Progenitor cell of endocrine pancreas (in vitro differentiated cells): ENCODE measurements at regions not wholly inside any gene's neighbourhood (a gene's known extent, or its start where the extent isn't known, plus 50 kb on each side); places are given as distances from the start of the nearest gene placed in this dataset.
A peak's percentile ranks its signal among the peaks of the same experiment; 100 is the strongest.

ENCODE experiments used
- DNase-seq: peaks from one replicate; pipeline ENCODE4 v3.0.0; 2021; ENCODE audit warnings: low spot score; ENCODE audit not compliant: unreplicated experiment
- H3K27ac Mint-ChIP-seq: 2 replicates; pipeline ENCODE4 v1.8.0; 2021; ENCODE audit warnings: mild to moderate bottlenecking, moderate library complexity, mixed read lengths
- H3K27me3 Mint-ChIP-seq: 2 replicates; pipeline ENCODE4 v1.8.0; 2021; ENCODE audit warnings: mixed read lengths
- H3K36me3 Mint-ChIP-seq: 2 replicates; pipeline ENCODE4 v1.8.0; 2022; ENCODE audit warnings: mixed read lengths; ENCODE audit not compliant: insufficient read depth
- H3K4me1 Mint-ChIP-seq: 2 replicates; pipeline ENCODE4 v1.8.0; 2021; ENCODE audit warnings: low read depth, mixed read lengths
- H3K4me3 Mint-ChIP-seq: 2 replicates; pipeline ENCODE4 v1.8.0; 2021; ENCODE audit warnings: low read depth, mild to moderate bottlenecking, moderate library complexity, mixed read lengths
- H3K9me3 Mint-ChIP-seq: 2 replicates; pipeline ENCODE4 v1.8.0; 2021; ENCODE audit warnings: low read depth, mixed read lengths
- CTCF ChIP-seq: fragments of 200-600 bp; sonication (generic); IDR thresholded peaks from one replicate; pipeline ENCODE4 v1.5.0; 2021; ENCODE audit warnings: antibody characterized with exemption, mild to moderate bottlenecking; ENCODE audit not compliant: unreplicated experiment

GRCh38 chr12:13367973-13368372, 171.4 kb downstream of the EMP1 start:
- Mint-ChIP-seq H3K36me3 (no peaks in the 10 kb centered on the region), H3K9me3 (peaks cover 4% of the 10 kb centered on the region), H3K27me3 (peaks cover 27% of the 10 kb centered on the region), H3K4me1 (peaks cover 29% of the 10 kb centered on the region), H3K27ac (no peak overlapping the region), H3K4me3 (no peak overlapping the region)
- TF ChIP-seq CTCF: no peak
- DNase-seq: no peak

GRCh38 chr12:13365748-13366366, 169.3 kb downstream of the EMP1 start:
- no peak for TF ChIP-seq CTCF
- Mint-ChIP-seq H3K36me3 (no peaks in the 10 kb centered on the region), H3K4me1 (peaks cover 28% of the 10 kb centered on the region), H3K27ac (no peak overlapping the region), H3K4me3 (no peak overlapping the region), H3K9me3 (peaks cover 4% of the 10 kb centered on the region), H3K27me3 (peaks cover 14% of the 10 kb centered on the region)
- no peak for DNase-seq

- H3K36me3 Mint-ChIP-seq: no peaks in the 10 kb centered on the region
- H3K4me1 Mint-ChIP-seq: peaks cover under 1% of the 10 kb centered on the region
- H3K27me3 Mint-ChIP-seq: peaks cover 12% of the 10 kb centered on the region
- peak; percentile 64 for DNase-seq
- peak; percentile 88 for TF ChIP-seq CTCF
- no peak overlapping the region for H3K4me3 Mint-ChIP-seq
- no peak overlapping the region for H3K27ac Mint-ChIP-seq
- peaks cover 4% of the 10 kb centered on the region for H3K9me3 Mint-ChIP-seq
Observed at GRCh38 chr12:13362260-13362841, 165.8 kb downstream of the EMP1 start.

GRCh38 chr12:13359636-13360035, 163.1 kb downstream of the EMP1 start:
- no peak for TF ChIP-seq CTCF
- H3K36me3 Mint-ChIP-seq: no peaks in the 10 kb centered on the region
- H3K4me1 Mint-ChIP-seq: no peaks in the 10 kb centered on the region
- peaks cover under 1% of the 10 kb centered on the region for H3K9me3 Mint-ChIP-seq
- H3K27me3 Mint-ChIP-seq: peaks cover 6% of the 10 kb centered on the region
- no peak for DNase-seq
- no peak overlapping the region for H3K4me3 Mint-ChIP-seq
- no peak overlapping the region for H3K27ac Mint-ChIP-seq

GRCh38 chr12:13358391-13358905, 161.9 kb downstream of the EMP1 start:
- no peak overlapping the region for H3K4me3 Mint-ChIP-seq
- no peak overlapping the region for H3K27ac Mint-ChIP-seq
- no peaks in the 10 kb centered on the region for H3K36me3 Mint-ChIP-seq
- no peaks in the 10 kb centered on the region for H3K9me3 Mint-ChIP-seq
- no peak for DNase-seq
- no peaks in the 10 kb centered on the region for H3K4me1 Mint-ChIP-seq
- TF ChIP-seq CTCF: no peak
- peaks cover 6% of the 10 kb centered on the region for H3K27me3 Mint-ChIP-seq
